ENCODE measurements at regions not wholly inside any gene's neighbourhood (a gene's known extent, or its start where the extent isn't known, plus 50 kb on each side); places are given as distances from the start of the nearest gene placed in this dataset.

DNA sequence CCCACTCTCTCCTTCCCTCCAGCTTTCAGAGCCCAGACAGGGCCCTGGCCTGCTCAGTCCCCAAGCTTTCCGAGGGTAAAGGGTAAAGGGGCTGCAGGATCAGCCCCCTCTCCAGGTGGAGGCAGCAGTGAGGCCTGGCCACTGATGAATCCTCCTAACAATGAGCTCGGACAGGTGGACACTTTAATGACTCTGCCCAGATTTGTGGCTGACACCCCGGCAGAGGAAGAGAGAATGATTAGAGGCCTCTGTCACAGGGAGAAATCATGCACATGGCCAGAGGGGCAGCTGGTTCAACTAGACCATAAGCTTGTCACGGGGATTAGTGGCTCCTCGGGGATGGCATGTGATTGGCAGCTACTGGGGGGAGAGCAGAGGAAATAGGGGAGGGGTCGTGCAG lies 587.5 kb upstream of the B3GAT1 start:
- WGBS (ENCODE audit: insufficient coverage) = 39% methylated on average over 6 of the region's 6 CpGs
- H4K20me1 ChIP-seq (ENCODE audit: control insufficient read depth, insufficient read depth, low read length, poor library complexity, severe bottlenecking) = no peaks in the 10 kb centered on the region
- no peak overlapping the region for H3K27ac ChIP-seq (ENCODE audit: low read length in 2 of 2)
- H3K36me3 ChIP-seq (replicated peaks in 1 of 2; ENCODE audit: control extremely low read depth in 1 of 2, control insufficient read depth in 1 of 2, extremely low read depth in 1 of 2, insufficient read depth in 2 of 2, low read length in 1 of 2) = no peaks in the 10 kb centered on the region
- POLR2A ChIA-PET = no interaction called here
- no peak overlapping the region for H3K4me3 ChIP-seq (ENCODE audit: control extremely low read depth in 1 of 5, extremely low read depth in 1 of 5, insufficient read depth in 1 of 5, low read depth in 2 of 5, low read length in 4 of 5)
- no peaks in the 10 kb centered on the region for H3K27me3 ChIP-seq (replicated peaks in 1 of 4; ENCODE audit: control extremely low read depth in 1 of 4, control insufficient read depth in 3 of 4, insufficient read depth in 4 of 4, low read length in 3 of 4)
- H2AFZ ChIP-seq (ENCODE audit: insufficient read depth, low read depth, low read length, poor library complexity, severe bottlenecking) = no peak overlapping the region
- H3K4me1 Mint-ChIP-seq = no peaks in the 10 kb centered on the region
- TF ChIP-seq EZH2 (IDR thresholded peaks at IDR 0.05; ENCODE audit: borderline replicate concordance, insufficient read depth, low read depth, low read length, poor library complexity, severe bottlenecking) = no peak
- TF ChIP-seq, protein P1, sequence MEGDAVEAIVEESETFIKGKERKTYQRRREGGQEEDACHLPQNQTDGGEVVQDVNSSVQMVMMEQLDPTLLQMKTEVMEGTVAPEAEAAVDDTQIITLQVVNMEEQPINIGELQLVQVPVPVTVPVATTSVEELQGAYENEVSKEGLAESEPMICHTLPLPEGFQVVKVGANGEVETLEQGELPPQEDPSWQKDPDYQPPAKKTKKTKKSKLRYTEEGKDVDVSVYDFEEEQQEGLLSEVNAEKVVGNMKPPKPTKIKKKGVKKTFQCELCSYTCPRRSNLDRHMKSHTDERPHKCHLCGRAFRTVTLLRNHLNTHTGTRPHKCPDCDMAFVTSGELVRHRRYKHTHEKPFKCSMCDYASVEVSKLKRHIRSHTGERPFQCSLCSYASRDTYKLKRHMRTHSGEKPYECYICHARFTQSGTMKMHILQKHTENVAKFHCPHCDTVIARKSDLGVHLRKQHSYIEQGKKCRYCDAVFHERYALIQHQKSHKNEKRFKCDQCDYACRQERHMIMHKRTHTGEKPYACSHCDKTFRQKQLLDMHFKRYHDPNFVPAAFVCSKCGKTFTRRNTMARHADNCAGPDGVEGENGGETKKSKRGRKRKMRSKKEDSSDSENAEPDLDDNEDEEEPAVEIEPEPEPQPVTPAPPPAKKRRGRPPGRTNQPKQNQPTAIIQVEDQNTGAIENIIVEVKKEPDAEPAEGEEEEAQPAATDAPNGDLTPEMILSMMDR (IDR thresholded peaks at IDR 0.05) = no peak
- no peak overlapping the region for H3K9ac ChIP-seq (ENCODE audit: low read length)
- CTCF ChIA-PET = no interaction called here
- no peaks in the 10 kb centered on the region for H3K4me1 ChIP-seq (ENCODE audit: control insufficient read depth in 2 of 2, insufficient read depth in 2 of 2, low read length in 2 of 2)
- intact Hi-C loops (cut with micrococcal nuclease) = no loop called here
- no peak for ATAC-seq (ENCODE audit: low read depth)
- H3K4me3 Mint-ChIP-seq = no peak overlapping the region
- no peak overlapping the region for H3K4me2 ChIP-seq (replicated peaks; ENCODE audit: low read depth, low read length, poor library complexity, severe bottlenecking)
- no peaks in the 10 kb centered on the region for H3K9me3 ChIP-seq (ENCODE audit: control extremely low read depth in 1 of 3, control insufficient read depth in 2 of 3, insufficient read depth in 1 of 3, low read length in 2 of 3)
- DNase-seq = no peak
- peaks cover 8% of the 10 kb centered on the region for H3K27me3 Mint-ChIP-seq
- no peak overlapping the region for H3K27ac Mint-ChIP-seq
- H3K9me3 Mint-ChIP-seq (ENCODE audit: insufficient read depth) = no peaks in the 10 kb centered on the region
- no peaks in the 10 kb centered on the region for H3K79me2 ChIP-seq (ENCODE audit: control insufficient read depth, insufficient read depth, low read length)

DNA sequence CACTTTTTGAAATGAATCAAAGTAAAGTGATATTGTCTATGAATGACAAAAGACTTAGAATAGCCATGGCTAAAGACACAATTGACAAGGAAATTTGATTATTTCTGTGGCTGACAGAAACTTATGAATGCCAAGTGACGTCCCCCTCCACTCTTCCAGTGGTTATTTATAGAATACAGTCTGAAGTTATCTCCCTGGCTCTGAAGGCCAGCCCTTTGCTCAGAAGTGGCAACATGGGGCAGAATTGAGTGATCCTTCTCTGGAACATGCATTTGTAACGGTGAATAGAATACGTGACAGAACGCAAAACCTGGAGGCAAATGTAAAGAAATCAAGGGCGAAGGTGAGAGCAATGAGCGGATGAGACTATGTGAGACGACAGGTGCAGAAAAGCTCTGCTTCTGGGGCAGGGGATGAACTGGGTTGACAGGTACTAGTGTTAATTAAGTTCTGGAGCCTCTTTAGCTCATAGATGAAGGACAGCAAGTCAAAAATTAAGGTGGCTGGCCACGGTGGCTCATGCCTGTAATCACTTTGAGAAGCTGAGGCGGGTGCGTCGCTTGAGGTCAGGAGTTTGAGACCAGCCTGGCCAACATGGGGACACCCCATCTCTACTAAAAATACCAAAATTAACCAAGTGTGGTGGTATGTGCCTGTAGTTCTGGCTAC lies 585.7 kb upstream of the B3GAT1 start:
- ChIA-PET CTCF (no interaction called here), POLR2A (no interaction called here)
- no peaks in the 10 kb centered on the region for H3K4me1 Mint-ChIP-seq
- H3K27me3 ChIP-seq (replicated peaks in 1 of 4; ENCODE audit: control extremely low read depth in 1 of 4, control insufficient read depth in 3 of 4, insufficient read depth in 4 of 4, low read length in 3 of 4) = no peaks in the 10 kb centered on the region
- no peaks in the 10 kb centered on the region for H3K36me3 ChIP-seq (replicated peaks in 1 of 2; ENCODE audit: control extremely low read depth in 1 of 2, control insufficient read depth in 1 of 2, extremely low read depth in 1 of 2, insufficient read depth in 2 of 2, low read length in 1 of 2)
- TF ChIP-seq, protein P1 (IDR thresholded peaks at IDR 0.05) = no peak
- no peak for TF ChIP-seq EZH2 (IDR thresholded peaks at IDR 0.05; ENCODE audit: borderline replicate concordance, insufficient read depth, low read depth, low read length, poor library complexity, severe bottlenecking)
- no peak overlapping the region for H2AFZ ChIP-seq (ENCODE audit: insufficient read depth, low read depth, low read length, poor library complexity, severe bottlenecking)
- no peaks in the 10 kb centered on the region for H3K4me1 ChIP-seq (ENCODE audit: control insufficient read depth in 2 of 2, insufficient read depth in 2 of 2, low read length in 2 of 2)
- H3K79me2 ChIP-seq (ENCODE audit: control insufficient read depth, insufficient read depth, low read length) = no peaks in the 10 kb centered on the region
- H3K27ac ChIP-seq (ENCODE audit: low read length in 2 of 2) = no peak overlapping the region
- WGBS (ENCODE audit: insufficient coverage) = 97% methylated on average over 6 of the region's 11 CpGs
- H3K9me3 Mint-ChIP-seq (ENCODE audit: insufficient read depth) = no peaks in the 10 kb centered on the region
- intact Hi-C loops (cut with micrococcal nuclease) = no loop called here
- H3K4me2 ChIP-seq (replicated peaks; ENCODE audit: low read depth, low read length, poor library complexity, severe bottlenecking) = no peak overlapping the region
- H3K27ac Mint-ChIP-seq = no peak overlapping the region
- no peak overlapping the region for H3K9ac ChIP-seq (ENCODE audit: low read length)
- H3K9me3 ChIP-seq (ENCODE audit: control extremely low read depth in 1 of 3, control insufficient read depth in 2 of 3, insufficient read depth in 1 of 3, low read length in 2 of 3) = no peaks in the 10 kb centered on the region
- no peak for DNase-seq
- no peak overlapping the region for H3K4me3 Mint-ChIP-seq
- peaks cover 8% of the 10 kb centered on the region for H3K27me3 Mint-ChIP-seq
- no peaks in the 10 kb centered on the region for H4K20me1 ChIP-seq (ENCODE audit: control insufficient read depth, insufficient read depth, low read length, poor library complexity, severe bottlenecking)
- ATAC-seq (ENCODE audit: low read depth) = no peak
- no peak overlapping the region for H3K4me3 ChIP-seq (ENCODE audit: control extremely low read depth in 1 of 5, extremely low read depth in 1 of 5, insufficient read depth in 1 of 5, low read depth in 2 of 5, low read length in 4 of 5)
